Common myeloid progenitor, CD34-positive (primary cell): ENCODE measurements at regions not wholly inside any gene's neighbourhood (a gene's known extent, or its start where the extent isn't known, plus 50 kb on each side); places are given as distances from the start of the nearest gene placed in this dataset.
"Not testable (repeated sequence)": the region's sequence is repeated elsewhere in the genome, so short reads cannot be mapped to it uniquely, and the experiment has no call there.

Experiments
- CTCF ChIA-PET: fragments of 350-600 bp; sonication (Branson Sonifier 250); formaldehyde crosslinking; loops from one replicate; lab custom pipeline; 2021; ENCODE audit warnings: antibody characterized with exemption; lab: Charles Lee
- POLR2A ChIA-PET: fragments of 350-600 bp; sonication (Branson Sonifier 250); formaldehyde crosslinking; loops from one replicate; lab custom pipeline; 2021; ENCODE audit warnings: antibody characterized with exemption; lab: Charles Lee
- DNase-seq, 3 donors: peaks; one replicate each; pipeline versions ENCODE4 v3.0.0 to v3.0.0-alpha.2; 2013
- H3K27ac ChIP-seq, 2 experiments: 1 replicate in 1 of 2; 2 replicates in 1 of 2; pipeline ENCODE4 v1.7.0; 2013; ENCODE audit warnings: inconsistent platforms in 2 of 2, low read length in 2 of 2, mild to moderate bottlenecking in 2 of 2, low read depth in 1 of 2, moderate library complexity in 1 of 2; ENCODE audit not compliant: severe bottlenecking in 2 of 2, insufficient read depth in 1 of 2, poor library complexity in 1 of 2
- H3K27me3 ChIP-seq, 5 experiments: replicated peaks in 2 of 5; 1 replicate in 3 of 5; 2 replicates in 2 of 5; pipeline versions ENCODE4 v1.6.1 to v1.7.0; 2013; ENCODE audit warnings: low read length in 4 of 5, mild to moderate bottlenecking in 2 of 5, moderate library complexity in 2 of 5, inconsistent platforms in 1 of 5; ENCODE audit not compliant: insufficient read depth in 5 of 5, control insufficient read depth in 4 of 5
- H3K36me3 ChIP-seq, 4 experiments: 1 replicate in 2 of 4; 2 replicates in 2 of 4; pipeline versions ENCODE4 v1.6.1 to v1.7.0; 2013; ENCODE audit warnings: low read length in 3 of 4, control low read depth in 1 of 4, mild to moderate bottlenecking in 1 of 4; ENCODE audit not compliant: control insufficient read depth in 4 of 4, insufficient read depth in 4 of 4
- H3K4me1 ChIP-seq, 4 experiments: 1 replicate in 3 of 4; 2 replicates in 1 of 4; pipeline versions ENCODE4 v1.6.1 to v1.7.1; 2013; ENCODE audit warnings: low read length in 3 of 4, mild to moderate bottlenecking in 3 of 4, control low read depth in 1 of 4, inconsistent platforms in 1 of 4, moderate library complexity in 1 of 4; ENCODE audit not compliant: control insufficient read depth in 4 of 4, insufficient read depth in 4 of 4; ENCODE audit errors: control extremely low read depth in 1 of 4
- H3K4me3 ChIP-seq, 7 experiments: 1 replicate in 4 of 7; 2 replicates in 3 of 7; pipeline versions ENCODE4 v1.5.1 to v1.7.0; 2013; ENCODE audit warnings: mild to moderate bottlenecking in 7 of 7, low read length in 6 of 7, moderate library complexity in 6 of 7, inconsistent platforms in 2 of 7, low read depth in 2 of 7, control low read depth in 1 of 7; ENCODE audit not compliant: insufficient read depth in 4 of 7, control insufficient read depth in 1 of 7; ENCODE audit errors: extremely low read depth in 1 of 7
- H3K9me3 ChIP-seq, 5 experiments: 1 replicate in 4 of 5; 2 replicates in 1 of 5; pipeline versions ENCODE4 v1.6.1 to v1.7.1; 2013; ENCODE audit warnings: low read length in 4 of 5, mild to moderate bottlenecking in 2 of 5, inconsistent platforms in 1 of 5, low read depth in 1 of 5, moderate library complexity in 1 of 5; ENCODE audit not compliant: control insufficient read depth in 4 of 5, insufficient read depth in 2 of 5; ENCODE audit errors: control extremely low read depth in 1 of 5
- WGBS: methylation state at CpG from one replicate; pipeline ENCODE4 v1.1.5; 2013; ENCODE audit not compliant: insufficient coverage; 5-methylcytosine and 5-hydroxymethylcytosine counted together

DNA sequence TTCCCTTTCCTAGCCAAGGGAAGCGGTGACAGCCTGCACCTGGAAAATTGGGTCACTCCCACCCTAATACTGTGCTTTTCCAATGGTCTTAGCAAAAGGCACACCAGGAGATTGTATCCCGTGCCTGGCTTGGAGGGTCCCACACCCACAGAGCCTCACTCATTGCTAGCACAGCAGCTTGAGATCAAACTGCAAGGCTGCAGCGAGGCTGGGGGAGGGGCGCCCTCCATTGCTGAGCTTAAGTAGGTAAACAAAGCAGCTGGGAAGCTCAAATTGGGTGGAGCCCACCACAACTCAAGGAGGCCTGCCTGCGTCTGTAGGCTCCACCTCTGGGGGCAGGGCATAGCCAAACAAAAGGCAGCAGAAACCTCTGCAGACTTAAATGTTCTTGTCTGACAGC, 504.1 kb upstream of the ADGRL3 start:
- H3K27ac ChIP-seq, H3K4me3 ChIP-seq, H3K27me3 ChIP-seq, H3K36me3 ChIP-seq, H3K9me3 ChIP-seq, DNase-seq, H3K4me1 ChIP-seq, CTCF ChIA-PET, POLR2A ChIA-PET: not testable (repeated sequence)
- WGBS, result 83% methylated on average over 3 of the region's 5 CpGs

- Histone ChIP-seq H3K9me3 (no peaks in the 10 kb centered on the region), H3K36me3 (no peaks in the 10 kb centered on the region), H3K4me1 (no peaks in the 10 kb centered on the region), H3K27me3 (no peaks in the 10 kb centered on the region), H3K4me3 (no peak overlapping the region), H3K27ac (no peak overlapping the region)
- 100% methylated on average over 1 of the region's 2 CpGs for WGBS
- ChIA-PET POLR2A (no interaction called here), CTCF (no interaction called here)
- no peak for DNase-seq
Measured at GRCh38 chr4:60709061-60709460, 491.1 kb upstream of the ADGRL3 start.

DNA sequence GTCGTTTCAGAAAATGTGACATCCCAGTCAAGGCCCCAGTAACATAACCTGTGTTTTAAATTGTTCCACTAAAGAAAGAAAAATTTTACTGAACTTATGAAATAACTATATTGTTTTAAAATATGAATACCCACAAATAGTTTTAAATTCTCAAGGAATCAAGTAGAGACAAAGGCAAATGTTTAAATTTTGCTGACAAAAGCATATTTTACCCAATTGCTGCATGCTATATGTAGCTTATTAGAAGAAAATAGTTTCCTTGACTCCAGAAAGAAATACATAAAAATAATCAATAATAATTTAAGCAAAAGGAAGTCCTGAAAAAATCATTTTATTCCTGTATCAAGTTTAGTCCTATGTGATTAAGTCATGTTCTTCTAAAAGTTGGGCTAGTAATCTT, 481.3 kb upstream of the ADGRL3 start:
- H3K9me3 ChIP-seq, result no peaks in the 10 kb centered on the region
- H3K36me3 ChIP-seq, result no peaks in the 10 kb centered on the region
- ChIA-PET CTCF (no interaction called here), POLR2A (no interaction called here)
- no peaks in the 10 kb centered on the region for H3K4me1 ChIP-seq
- no peak overlapping the region for H3K27ac ChIP-seq
- no peaks in the 10 kb centered on the region for H3K27me3 ChIP-seq
- H3K4me3 ChIP-seq, result no peak overlapping the region
- WGBS, result no CpG with 5 or more reads among the region's 1 CpG
- DNase-seq, result no peak

DNA sequence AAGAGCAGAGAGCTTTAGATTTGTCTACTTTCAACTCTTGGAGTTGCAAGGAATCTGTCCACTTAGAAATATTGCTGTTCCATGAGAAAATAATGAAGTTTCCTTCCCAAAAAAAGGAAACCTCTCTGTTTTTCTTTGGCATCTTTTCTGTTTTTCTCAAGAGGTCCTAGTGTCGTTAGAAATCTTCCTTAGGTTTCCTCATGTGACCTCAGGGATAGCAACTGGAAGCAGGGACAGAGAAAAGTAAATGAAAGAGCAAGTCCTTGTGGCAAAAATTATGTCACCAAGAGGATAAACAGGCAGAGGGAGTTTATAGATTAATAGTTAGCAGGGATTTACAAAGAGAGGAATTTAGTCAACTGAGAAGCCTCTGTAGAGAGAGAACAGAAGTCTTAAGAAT, 478.4 kb upstream of the ADGRL3 start:
- H3K4me3 ChIP-seq, result no peak overlapping the region
- no peak overlapping the region for H3K27ac ChIP-seq
- H3K4me1 ChIP-seq, result no peaks in the 10 kb centered on the region
- no peak for DNase-seq
- CTCF ChIA-PET, result no interaction called here
- WGBS, result 67% methylated on average over 1 of the region's 1 CpG
- no peaks in the 10 kb centered on the region for H3K27me3 ChIP-seq
- POLR2A ChIA-PET, result no interaction called here
- H3K9me3 ChIP-seq, result no peaks in the 10 kb centered on the region
- H3K36me3 ChIP-seq, result no peaks in the 10 kb centered on the region

DNA sequence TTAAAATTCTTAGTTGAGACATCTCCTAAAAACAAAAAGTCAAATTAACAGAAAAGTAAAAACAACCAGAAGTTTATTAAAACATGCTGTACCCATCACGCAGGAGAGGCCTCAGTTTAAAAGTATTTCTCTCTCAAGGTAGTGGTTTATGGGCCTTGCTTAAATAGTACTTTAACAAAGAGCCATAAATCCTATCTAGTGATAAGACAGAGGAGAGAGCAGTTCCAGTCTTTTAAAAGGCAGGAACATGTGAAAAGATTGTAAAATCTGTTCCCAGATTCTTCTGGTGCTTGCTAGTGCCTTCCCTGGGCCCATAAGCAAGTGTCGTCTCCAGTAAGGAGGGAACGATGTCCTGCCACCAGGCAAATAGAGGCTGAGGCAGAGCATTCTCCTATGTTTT, 476.3 kb upstream of the ADGRL3 start:
- Histone ChIP-seq H3K36me3 (no peaks in the 10 kb centered on the region), H3K4me1 (no peaks in the 10 kb centered on the region), H3K4me3 (no peak overlapping the region), H3K27ac (no peak overlapping the region), H3K9me3 (no peaks in the 10 kb centered on the region), H3K27me3 (no peaks in the 10 kb centered on the region)
- ChIA-PET CTCF (no interaction called here), POLR2A (no interaction called here)
- 83% methylated on average over 1 of the region's 3 CpGs for WGBS
- no peak for DNase-seq

DNA sequence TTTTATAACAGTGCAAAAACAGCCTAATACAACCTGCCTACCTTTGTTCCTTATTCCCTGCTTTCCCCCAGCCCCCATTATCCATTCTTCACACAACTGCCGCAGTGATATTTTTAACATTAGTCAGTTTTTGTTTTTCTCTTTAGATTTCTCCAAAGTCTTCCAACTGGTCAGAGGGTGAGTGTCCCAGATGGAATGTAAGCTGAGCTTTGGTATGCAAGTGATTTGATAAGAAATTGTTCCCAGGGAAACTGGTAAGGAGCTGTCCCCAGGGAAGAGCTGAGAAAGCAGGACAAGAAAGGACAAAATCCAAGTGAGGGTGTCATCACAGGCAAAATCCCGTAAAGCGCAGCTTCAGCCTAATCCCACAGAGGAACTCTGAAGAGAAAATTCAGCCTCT, 475.5 kb upstream of the ADGRL3 start:
- no peaks in the 10 kb centered on the region for H3K9me3 ChIP-seq
- 80% methylated on average over 1 of the region's 3 CpGs for WGBS
- H3K4me1 ChIP-seq, result no peaks in the 10 kb centered on the region
- ChIA-PET CTCF (no interaction called here), POLR2A (no interaction called here)
- no peak overlapping the region for H3K27ac ChIP-seq
- H3K4me3 ChIP-seq, result no peak overlapping the region
- DNase-seq, result no peak
- H3K36me3 ChIP-seq, result no peaks in the 10 kb centered on the region
- H3K27me3 ChIP-seq, result no peaks in the 10 kb centered on the region

- H3K4me1 ChIP-seq, result no peaks in the 10 kb centered on the region
- no peak overlapping the region for H3K27ac ChIP-seq
- ChIA-PET CTCF (no interaction called here), POLR2A (no interaction called here)
- no peaks in the 10 kb centered on the region for H3K36me3 ChIP-seq
- no peaks in the 10 kb centered on the region for H3K9me3 ChIP-seq
- H3K27me3 ChIP-seq, result no peaks in the 10 kb centered on the region
- DNase-seq, result no peak
- no peak overlapping the region for H3K4me3 ChIP-seq
Measured at GRCh38 chr4:60726779-60727178, 473.3 kb upstream of the ADGRL3 start.

- DNase-seq, result no peak
- no peak overlapping the region for H3K4me3 ChIP-seq
- H3K9me3 ChIP-seq, result no peaks in the 10 kb centered on the region
- no peaks in the 10 kb centered on the region for H3K36me3 ChIP-seq
- H3K27me3 ChIP-seq, result no peaks in the 10 kb centered on the region
- ChIA-PET POLR2A (no interaction called here), CTCF (no interaction called here)
- H3K4me1 ChIP-seq, result no peaks in the 10 kb centered on the region
- H3K27ac ChIP-seq, result no peak overlapping the region
Measured at GRCh38 chr4:60729194-60729593, 470.9 kb upstream of the ADGRL3 start.
